HepG2 (cell line): ENCODE measurements at regions not wholly inside any gene's neighbourhood (a gene's known extent, or its start where the extent isn't known, plus 50 kb on each side); places are given as distances from the start of the nearest gene placed in this dataset.

Source experiments
- ATAC-seq: fragments of 200-7000 bp; cut with Tn5 transposase; 3 replicates; pipeline ENCODE4 v1.9.1; 2020; ENCODE audit warnings: mild to moderate bottlenecking, moderate library complexity
- BruUV-seq: library from RNA; stranded (reverse); fragments of 400-500 nt; replicated peaks from 2 replicates; lab custom pipeline; 2021; lab: Mats Ljungman, UMichigan
- CTCF ChIA-PET: fragments of 300-600 bp; formaldehyde crosslinking; extraction: SDS; loops from one replicate; lab custom pipeline; 2021; ENCODE audit warnings: low total read pairs, inconsistent platforms, low intra/inter-chr PET ratio; lab: Yijun Ruan, JAX
- POLR2A ChIA-PET: fragments of 350-600 bp; sonication (Branson Sonifier 250); formaldehyde crosslinking; loops from one replicate; lab custom pipeline; 2020; ENCODE audit warnings: antibody characterized with exemption, inconsistent platforms; lab: Yijun Ruan, JAX
- DNase-seq: peaks from one replicate; pipeline ENCODE4 v3.0.0-alpha.2; 2015; ENCODE audit warnings: low spot score
- FAIRE-seq: peaks from 3 replicates; lab custom pipeline; 2011; peaks lifted over from hg19 to GRCh38; lab: Jason Lieb, UNC
- H2AFZ ChIP-seq: one replicate; pipeline ENCODE4 v1.6.1; 2011; ENCODE audit warnings: low read length, inconsistent platforms
- H3K27ac ChIP-seq: fragments of 300-600 bp; 3 replicates; pipeline ENCODE4 v1.8.0; 2011; ENCODE audit warnings: mixed run types, mild to moderate bottlenecking, mixed read lengths, low read length, inconsistent platforms; ENCODE audit not compliant: insufficient read depth; ENCODE audit errors: extremely low read length
- H3K27me3 ChIP-seq, 2 experiments: fragments of 200-600 bp in 1 of 2; 2 replicates in 1 of 2; 3 replicates in 1 of 2; pipeline versions ENCODE4 v1.6.0 to v1.8.0; 2011; ENCODE audit warnings: low read length in 2 of 2, mild to moderate bottlenecking in 2 of 2, moderate library complexity in 2 of 2, inconsistent platforms in 1 of 2; ENCODE audit not compliant: insufficient read depth in 2 of 2, control insufficient read depth in 1 of 2
- H3K36me3 ChIP-seq, 2 experiments: fragments of 200-600 bp in 1 of 2; replicated peaks in 1 of 2; 2 replicates in 1 of 2; 3 replicates in 1 of 2; pipeline versions ENCODE4 v1.5.1 to v1.8.0; 2011; ENCODE audit warnings: low read length in 2 of 2, inconsistent platforms in 1 of 2; ENCODE audit not compliant: insufficient read depth in 2 of 2, control insufficient read depth in 1 of 2
- H3K4me1 ChIP-seq: 2 replicates; pipeline ENCODE4 v1.5.1; 2012; ENCODE audit warnings: low read length, inconsistent platforms; ENCODE audit not compliant: insufficient read depth
- H3K4me2 ChIP-seq: 2 replicates; pipeline ENCODE4 v1.6.0; 2011; ENCODE audit warnings: low read depth, low read length, inconsistent platforms
- H3K4me3 ChIP-seq, 3 experiments: fragments of 200-600 bp in 1 of 3; sonication (generic), shearing (Covaris generic) in 1 of 3; replicated peaks in 1 of 3; 2 replicates each; pipeline ENCODE4 v1.5.1; 2011 to 2016; ENCODE audit warnings: low read length in 3 of 3, inconsistent platforms in 2 of 3, low read depth in 2 of 3, mild to moderate bottlenecking in 2 of 3, control low read depth in 1 of 3, mixed read lengths in 1 of 3; ENCODE audit not compliant: insufficient read depth in 1 of 3
- H3K79me2 ChIP-seq: one replicate; pipeline ENCODE4 v1.6.1; 2011; ENCODE audit warnings: low read length, inconsistent platforms; ENCODE audit not compliant: insufficient read depth
- H3K9ac ChIP-seq: 2 replicates; pipeline ENCODE4 v1.6.0; 2011; ENCODE audit warnings: mild to moderate bottlenecking, low read depth, low read length, inconsistent platforms; ENCODE audit not compliant: insufficient read depth
- H3K9me3 ChIP-seq: 2 replicates; pipeline ENCODE4 v1.5.1; 2012; ENCODE audit warnings: mild to moderate bottlenecking, low read length
- H4K20me1 ChIP-seq: 2 replicates; pipeline ENCODE4 v1.6.0; 2011; ENCODE audit warnings: inconsistent platforms, mild to moderate bottlenecking, low read length, moderate library complexity; ENCODE audit not compliant: insufficient read depth
- ASH2L ChIP-seq: fragments of 300-600, 200-600 bp; sonication (generic); IDR thresholded peaks from 2 replicates; pipeline ENCODE4 v1.7.0; 2017; ENCODE audit warnings: low read depth, mild to moderate bottlenecking, moderate library complexity, mixed read lengths, low read length; ENCODE audit not compliant: insufficient read length
- ATF7-NPFF ChIP-seq: sonication (generic); formaldehyde crosslinking; IDR thresholded peaks from 2 replicates; pipeline ENCODE4 v1.8.1; 2023; ENCODE audit warnings: mild to moderate bottlenecking, low read depth, missing genetic modification reagents, moderate library complexity
- DNMT1 ChIP-seq: sonication (generic); formaldehyde crosslinking; IDR thresholded peaks from 2 replicates; pipeline ENCODE4 v1.5.1; 2020; ENCODE audit warnings: mild to moderate bottlenecking, missing genetic modification reagents
- DPF2 ChIP-seq: sonication (generic); formaldehyde crosslinking; IDR thresholded peaks from 2 replicates; pipeline ENCODE4 v1.4.0; 2020; ENCODE audit warnings: mild to moderate bottlenecking, low read depth, missing genetic modification reagents, borderline replicate concordance
- FOXK1 ChIP-seq: sonication (generic); formaldehyde crosslinking; IDR thresholded peaks from 2 replicates; pipeline ENCODE4 v1.4.0; 2020; ENCODE audit warnings: low read depth, missing genetic modification reagents, borderline replicate concordance
- GZF1 ChIP-seq: sonication (generic); formaldehyde crosslinking; IDR thresholded peaks from 2 replicates; pipeline ENCODE4 v1.5.1; 2020; ENCODE audit warnings: mild to moderate bottlenecking, missing genetic modification reagents
- MTA3 ChIP-seq: sonication (generic); formaldehyde crosslinking; IDR thresholded peaks from 2 replicates; pipeline ENCODE4 v1.4.0; 2020; ENCODE audit warnings: missing genetic modification reagents
- NFE2L2 ChIP-seq: fragments of 150-350 bp; IDR thresholded peaks from 2 replicates; pipeline ENCODE4 v1.6.1; 2014; ENCODE audit warnings: low read length
- PHF21A ChIP-seq: sonication (generic); formaldehyde crosslinking; IDR thresholded peaks from 2 replicates; pipeline ENCODE4 v1.5.0; 2020; ENCODE audit warnings: mild to moderate bottlenecking, missing genetic modification reagents
- PLSCR1 ChIP-seq: sonication (generic); formaldehyde crosslinking; IDR thresholded peaks from 2 replicates; pipeline ENCODE4 v1.5.0; 2020; ENCODE audit warnings: missing genetic modification reagents, mild to moderate bottlenecking, borderline replicate concordance
- STAT5B ChIP-seq: sonication (generic); formaldehyde crosslinking; IDR thresholded peaks from 2 replicates; pipeline ENCODE4 v1.4.0; 2020; ENCODE audit warnings: missing genetic modification reagents
- TBX2 ChIP-seq: sonication (generic); formaldehyde crosslinking; IDR thresholded peaks from 2 replicates; pipeline ENCODE4 v1.5.0; 2020; ENCODE audit warnings: missing genetic modification reagents, mild to moderate bottlenecking, borderline replicate concordance
- ZNF121 ChIP-seq: sonication (generic); formaldehyde crosslinking; IDR thresholded peaks from 2 replicates; pipeline ENCODE4 v1.5.0; 2020; ENCODE audit warnings: mild to moderate bottlenecking, missing genetic modification reagents
- ZNF331 ChIP-seq: sonication (generic); formaldehyde crosslinking; IDR thresholded peaks from 2 replicates; pipeline ENCODE4 v1.4.0; 2020; ENCODE audit warnings: missing genetic modification reagents
- WGBS: methylation state at CpG from one replicate; pipeline ENCODE4 v1.1.6; 2017; ENCODE audit warnings: low lambda C conversion rate; 5-methylcytosine and 5-hydroxymethylcytosine counted together
- in situ Hi-C: cut with HindIII; loops from 2 replicates; pipeline ENCODE4 v1.10.0; 2017; ENCODE audit warnings: low pct_unique_long_range_greater_than_20kb; ENCODE audit not compliant: extremely low pct_ligation_motif_present
- intact Hi-C: fragments of 100-400 bp; cut with micrococcal nuclease; formaldehyde crosslinking; loops from one replicate; pipeline ENCODE4 v1.10.0; 2022; ENCODE audit not compliant: unreplicated experiment
- TF ChIP-seq, protein P1 (sequence below): sonication (generic); formaldehyde crosslinking; IDR thresholded peaks from 2 replicates; pipeline ENCODE4 v1.5.0; 2020; ENCODE audit warnings: missing genetic modification reagents
- TF ChIP-seq, protein P2 (sequence below): IDR thresholded peaks from 2 replicates; pipeline ENCODE4 v1.6.1; 2018; ENCODE audit warnings: missing genetic modification reagents

- ChIA-PET POLR2A (no interaction called here), CTCF (no interaction called here)
- no peaks in the 10 kb centered on the region for H3K4me1 ChIP-seq
- intact Hi-C loops (no loop called here), in situ Hi-C loops (no loop called here)
- no peak overlapping the region for H3K4me2 ChIP-seq
- no peaks in the 10 kb centered on the region for H4K20me1 ChIP-seq
- WGBS: 59% methylated on average over 3 of the region's 3 CpGs
- no peak overlapping the region for H3K27ac ChIP-seq
- H3K36me3 ChIP-seq: no peaks in the 10 kb centered on the region
- H3K9me3 ChIP-seq: no peaks in the 10 kb centered on the region
- ATAC-seq (no peak), DNase-seq (no peak), FAIRE-seq (no peak)
- H3K9ac ChIP-seq: no peak overlapping the region
- H3K4me3 ChIP-seq: no peak overlapping the region
- TF ChIP-seq ATF7-NPFF (CRISPR knock-in tag): no peak
- no peak for TF ChIP-seq DNMT1 (CRISPR knock-in tag)
- TF ChIP-seq, protein P1, sequence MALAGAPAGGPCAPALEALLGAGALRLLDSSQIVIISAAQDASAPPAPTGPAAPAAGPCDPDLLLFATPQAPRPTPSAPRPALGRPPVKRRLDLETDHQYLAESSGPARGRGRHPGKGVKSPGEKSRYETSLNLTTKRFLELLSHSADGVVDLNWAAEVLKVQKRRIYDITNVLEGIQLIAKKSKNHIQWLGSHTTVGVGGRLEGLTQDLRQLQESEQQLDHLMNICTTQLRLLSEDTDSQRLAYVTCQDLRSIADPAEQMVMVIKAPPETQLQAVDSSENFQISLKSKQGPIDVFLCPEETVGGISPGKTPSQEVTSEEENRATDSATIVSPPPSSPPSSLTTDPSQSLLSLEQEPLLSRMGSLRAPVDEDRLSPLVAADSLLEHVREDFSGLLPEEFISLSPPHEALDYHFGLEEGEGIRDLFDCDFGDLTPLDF (CRISPR knock-in tag): no peak
- no peak for TF ChIP-seq PLSCR1 (CRISPR knock-in tag)
- no peak for TF ChIP-seq MTA3 (CRISPR knock-in tag)
- no peak overlapping the region for H2AFZ ChIP-seq
- H3K27me3 ChIP-seq: no peaks in the 10 kb centered on the region; a peak in 1 of 5 replicates
- no peaks in the 10 kb centered on the region for H3K79me2 ChIP-seq
- no TSS peak for BruUV-seq
Measured at GRCh38 chr14:56709201-56709600, 101.1 kb downstream of the OTX2 start.

- ChIA-PET CTCF (no interaction called here), POLR2A (no interaction called here)
- ATAC-seq (no peak), FAIRE-seq (no peak), DNase-seq (no peak)
- H3K27ac ChIP-seq: no peak overlapping the region
- H3K4me2 ChIP-seq: no peak overlapping the region
- no peak overlapping the region for H3K4me3 ChIP-seq
- intact Hi-C loops: no loop called here
- BruUV-seq: no TSS peak
- H3K9ac ChIP-seq: no peak overlapping the region
- H3K4me1 ChIP-seq: no peaks in the 10 kb centered on the region
- in situ Hi-C loops: no loop called here
- WGBS: 29% methylated on average over 6 of the region's 6 CpGs
- no peaks in the 10 kb centered on the region for H4K20me1 ChIP-seq
- H3K9me3 ChIP-seq: no peaks in the 10 kb centered on the region
- H3K36me3 ChIP-seq: no peaks in the 10 kb centered on the region
- no peaks in the 10 kb centered on the region; a peak in 1 of 5 replicates for H3K27me3 ChIP-seq
- no peaks in the 10 kb centered on the region for H3K79me2 ChIP-seq
- no peak overlapping the region for H2AFZ ChIP-seq
- TF ChIP-seq TBX2 (CRISPR knock-in tag) (no peak), GZF1 (CRISPR knock-in tag) (no peak), ZNF331 (CRISPR knock-in tag) (no peak), DPF2 (CRISPR knock-in tag) (no peak), PHF21A (CRISPR knock-in tag) (no peak), NFE2L2 (no peak), ZNF121 (CRISPR knock-in tag) (no peak), ASH2L (no peak), STAT5B (no peak), FOXK1 (CRISPR knock-in tag) (no peak)
- TF ChIP-seq, protein P2, sequence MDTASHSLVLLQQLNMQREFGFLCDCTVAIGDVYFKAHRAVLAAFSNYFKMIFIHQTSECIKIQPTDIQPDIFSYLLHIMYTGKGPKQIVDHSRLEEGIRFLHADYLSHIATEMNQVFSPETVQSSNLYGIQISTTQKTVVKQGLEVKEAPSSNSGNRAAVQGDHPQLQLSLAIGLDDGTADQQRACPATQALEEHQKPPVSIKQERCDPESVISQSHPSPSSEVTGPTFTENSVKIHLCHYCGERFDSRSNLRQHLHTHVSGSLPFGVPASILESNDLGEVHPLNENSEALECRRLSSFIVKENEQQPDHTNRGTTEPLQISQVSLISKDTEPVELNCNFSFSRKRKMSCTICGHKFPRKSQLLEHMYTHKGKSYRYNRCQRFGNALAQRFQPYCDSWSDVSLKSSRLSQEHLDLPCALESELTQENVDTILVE (CRISPR knock-in tag): no peak
Measured at GRCh38 chr14:56708704-56709103, 101.6 kb downstream of the OTX2 start.
